Activated B cell treated with CpG ODN at 0.5 μM for 24 hours (primary cell): ENCODE measurements at regions not wholly inside any gene's neighbourhood (a gene's known extent, or its start where the extent isn't known, plus 50 kb on each side); places are given as distances from the start of the nearest gene placed in this dataset.

Experiments used
- ATAC-seq: fragments of 200-7000 bp; cut with Tn5 transposase; one replicate; pipeline ENCODE4 v1.10.0; 2021; ENCODE audit warnings: low read depth, mild to moderate bottlenecking, moderate library complexity
- CTCF ChIA-PET: fragments of 350-600 bp; sonication (Branson Sonifier 250); formaldehyde crosslinking; loops from one replicate; lab custom pipeline; 2021; ENCODE audit warnings: antibody characterized with exemption; lab: Charles Lee
- POLR2A ChIA-PET: fragments of 350-600 bp; sonication (Branson Sonifier 250); formaldehyde crosslinking; loops from one replicate; lab custom pipeline; 2021; ENCODE audit warnings: antibody characterized with exemption; lab: Charles Lee
- DNase-seq: peaks from one replicate; pipeline ENCODE4 v3.0.0; 2022
- H3K27ac Mint-ChIP-seq: one replicate; pipeline ENCODE4 v1.8.0; 2020; ENCODE audit warnings: mixed read lengths
- H3K27me3 Mint-ChIP-seq: one replicate; pipeline ENCODE4 v1.8.0; 2021; ENCODE audit warnings: mixed read lengths
- H3K36me3 Mint-ChIP-seq: one replicate; pipeline ENCODE4 v1.8.0; 2021; ENCODE audit warnings: low read depth, mixed read lengths
- H3K4me1 Mint-ChIP-seq: one replicate; pipeline ENCODE4 v1.8.0; 2021; ENCODE audit warnings: mixed read lengths
- H3K4me3 Mint-ChIP-seq: one replicate; pipeline ENCODE4 v1.8.0; 2020; ENCODE audit warnings: mild to moderate bottlenecking, mixed read lengths
- H3K9me3 Mint-ChIP-seq: one replicate; pipeline ENCODE4 v1.8.0; 2020; ENCODE audit warnings: mixed read lengths
- intact Hi-C: fragments of 100-400 bp; cut with micrococcal nuclease; formaldehyde crosslinking; loops from one replicate; pipeline ENCODE4 v1.15.1; 2024
- TF ChIP-seq, protein P1 (sequence below): fragments of 200-600 bp; IDR thresholded peaks from one replicate; pipeline ENCODE4 v1.8.0; 2022; ENCODE audit warnings: antibody characterized with exemption, mild to moderate bottlenecking

- intact Hi-C loops = no loop called here
- Mint-ChIP-seq H3K36me3 (no peaks in the 10 kb centered on the region), H3K27me3 (peaks cover 7% of the 10 kb centered on the region), H3K27ac (no peak overlapping the region), H3K9me3 (no peaks in the 10 kb centered on the region), H3K4me1 (no peaks in the 10 kb centered on the region), H3K4me3 (no peak overlapping the region)
- TF ChIP-seq, protein P1, sequence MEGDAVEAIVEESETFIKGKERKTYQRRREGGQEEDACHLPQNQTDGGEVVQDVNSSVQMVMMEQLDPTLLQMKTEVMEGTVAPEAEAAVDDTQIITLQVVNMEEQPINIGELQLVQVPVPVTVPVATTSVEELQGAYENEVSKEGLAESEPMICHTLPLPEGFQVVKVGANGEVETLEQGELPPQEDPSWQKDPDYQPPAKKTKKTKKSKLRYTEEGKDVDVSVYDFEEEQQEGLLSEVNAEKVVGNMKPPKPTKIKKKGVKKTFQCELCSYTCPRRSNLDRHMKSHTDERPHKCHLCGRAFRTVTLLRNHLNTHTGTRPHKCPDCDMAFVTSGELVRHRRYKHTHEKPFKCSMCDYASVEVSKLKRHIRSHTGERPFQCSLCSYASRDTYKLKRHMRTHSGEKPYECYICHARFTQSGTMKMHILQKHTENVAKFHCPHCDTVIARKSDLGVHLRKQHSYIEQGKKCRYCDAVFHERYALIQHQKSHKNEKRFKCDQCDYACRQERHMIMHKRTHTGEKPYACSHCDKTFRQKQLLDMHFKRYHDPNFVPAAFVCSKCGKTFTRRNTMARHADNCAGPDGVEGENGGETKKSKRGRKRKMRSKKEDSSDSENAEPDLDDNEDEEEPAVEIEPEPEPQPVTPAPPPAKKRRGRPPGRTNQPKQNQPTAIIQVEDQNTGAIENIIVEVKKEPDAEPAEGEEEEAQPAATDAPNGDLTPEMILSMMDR = no peak
- POLR2A ChIA-PET = no interaction called here
- ATAC-seq (no peak), DNase-seq (no peak)
- CTCF ChIA-PET = no interaction called here
Measured at GRCh38 chr3:193809106-193809505, 216.1 kb downstream of the OPA1 start.

DNA sequence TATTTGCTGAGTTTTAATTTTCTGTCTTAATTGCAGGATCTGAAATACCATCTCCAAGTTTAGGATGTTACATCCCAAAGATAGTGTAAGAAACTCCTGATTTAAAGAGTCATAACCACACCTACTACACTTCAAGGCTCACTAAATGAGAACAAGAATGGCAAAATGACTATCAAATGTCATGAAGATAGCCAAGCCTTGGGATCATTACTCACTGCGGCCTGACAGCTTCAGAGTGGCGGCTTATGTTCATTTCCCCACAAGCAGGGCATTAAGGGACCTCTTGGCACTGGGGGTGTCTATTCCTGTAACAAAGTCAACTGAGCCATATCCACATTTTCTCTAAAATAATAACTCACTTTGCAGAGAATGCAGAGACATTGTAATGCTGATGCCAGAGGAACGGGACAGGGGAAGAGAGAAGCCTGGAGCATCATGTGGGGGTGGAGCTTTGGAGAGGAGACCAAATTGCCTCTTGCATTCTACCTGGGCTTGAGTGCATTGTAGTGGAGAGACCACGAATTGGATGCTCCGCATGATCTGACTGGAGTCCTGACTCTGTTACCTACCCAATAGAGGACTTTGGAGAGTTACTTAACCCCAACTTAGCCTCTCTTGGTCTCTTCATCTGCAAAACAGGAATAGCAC lies 219.2 kb downstream of the OPA1 start:
- ATAC-seq (no peak), DNase-seq (no peak)
- H3K27ac Mint-ChIP-seq = no peak overlapping the region
- TF ChIP-seq, protein P1 = no peak
- peaks cover 7% of the 10 kb centered on the region for H3K27me3 Mint-ChIP-seq
- H3K4me3 Mint-ChIP-seq = no peak overlapping the region
- intact Hi-C loops = no loop called here
- no peaks in the 10 kb centered on the region for H3K9me3 Mint-ChIP-seq
- CTCF ChIA-PET = no interaction called here
- H3K36me3 Mint-ChIP-seq = no peaks in the 10 kb centered on the region
- POLR2A ChIA-PET = no interaction called here
- no peaks in the 10 kb centered on the region for H3K4me1 Mint-ChIP-seq

DNA sequence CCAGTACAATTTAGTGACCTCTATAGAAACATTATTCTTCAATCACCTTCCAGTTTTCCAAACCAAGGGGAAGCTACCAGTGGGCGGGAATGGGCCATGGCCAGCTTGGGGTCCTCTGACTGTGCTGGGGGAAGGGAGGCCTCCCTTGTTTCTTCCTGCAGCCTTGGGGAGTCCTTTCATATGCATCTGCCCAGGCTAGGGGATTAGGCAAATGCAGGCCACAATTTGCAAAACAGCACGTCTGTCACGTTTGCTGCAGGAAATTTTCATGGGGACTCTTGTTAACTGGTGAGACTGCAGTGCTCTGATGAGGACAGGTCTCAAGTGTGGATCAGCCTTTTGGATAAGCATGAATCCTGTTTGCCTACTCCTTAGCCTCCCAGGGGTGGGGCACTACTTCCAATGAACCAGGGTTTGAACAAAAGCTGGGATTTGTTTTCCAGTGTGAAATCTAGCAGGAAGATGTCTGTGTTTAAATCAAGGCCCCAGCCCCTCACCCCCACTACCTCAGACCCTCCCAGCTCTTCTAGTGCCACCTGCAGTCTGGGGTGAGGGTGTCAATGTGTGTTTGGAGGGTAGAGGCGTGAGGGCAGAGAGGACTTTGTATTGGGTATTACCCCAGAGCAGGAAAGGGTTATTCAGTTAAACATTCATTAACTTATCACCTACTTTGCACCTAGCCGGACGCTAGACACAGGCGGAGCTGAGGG lies 219.9 kb downstream of the OPA1 start:
- Mint-ChIP-seq H3K36me3 (no peaks in the 10 kb centered on the region), H3K27ac (no peak overlapping the region), H3K4me3 (no peak overlapping the region), H3K9me3 (no peaks in the 10 kb centered on the region), H3K4me1 (no peaks in the 10 kb centered on the region), H3K27me3 (peaks cover 7% of the 10 kb centered on the region)
- ChIA-PET POLR2A (no interaction called here), CTCF (no interaction called here)
- ATAC-seq (no peak), DNase-seq (no peak)
- TF ChIP-seq, protein P1 = no peak
- intact Hi-C loops = no loop called here

- intact Hi-C loops = no loop called here
- no peaks in the 10 kb centered on the region for H3K9me3 Mint-ChIP-seq
- DNase-seq = no peak
- POLR2A ChIA-PET = no interaction called here
- no peak overlapping the region for H3K27ac Mint-ChIP-seq
- no peaks in the 10 kb centered on the region for H3K36me3 Mint-ChIP-seq
- CTCF ChIA-PET = no interaction called here
- no peaks in the 10 kb centered on the region for H3K4me1 Mint-ChIP-seq
- H3K27me3 Mint-ChIP-seq = peaks cover 7% of the 10 kb centered on the region
- TF ChIP-seq, protein P1 = no peak
- no peak for ATAC-seq
- no peak overlapping the region for H3K4me3 Mint-ChIP-seq
Measured at GRCh38 chr3:193813501-193813830, 220.5 kb downstream of the OPA1 start.

GRCh38 chr3:193814166-193814892 lies 221.3 kb downstream of the OPA1 start:
- CTCF ChIA-PET = no interaction called here
- H3K4me3 Mint-ChIP-seq = no peak overlapping the region
- H3K27ac Mint-ChIP-seq = no peak overlapping the region
- H3K9me3 Mint-ChIP-seq = no peaks in the 10 kb centered on the region
- ATAC-seq (no peak), DNase-seq (no peak)
- H3K4me1 Mint-ChIP-seq = no peaks in the 10 kb centered on the region
- TF ChIP-seq, protein P1 = no peak
- no peaks in the 10 kb centered on the region for H3K36me3 Mint-ChIP-seq
- H3K27me3 Mint-ChIP-seq = peaks cover 11% of the 10 kb centered on the region
- POLR2A ChIA-PET = no interaction called here
- intact Hi-C loops = no loop called here
